ENCODE measurements at regions not wholly inside any gene's neighbourhood (a gene's known extent, or its start where the extent isn't known, plus 50 kb on each side); places are given as distances from the start of the nearest gene placed in this dataset.

GRCh38 chr1:50358962-50359361, 64.3 kb downstream of the DMRTA2 start:
- no peaks in the 10 kb centered on the region for H3K36me3 ChIP-seq
- H3K9me3 ChIP-seq = no peaks in the 10 kb centered on the region
- H3K27me3 ChIP-seq = peaks cover 38% of the 10 kb centered on the region
- no peak for DNase-seq (ENCODE audit: low spot score in 2 of 2)
- no peak for TF ChIP-seq CTCF (IDR thresholded peaks at IDR 0.05)
- no peak overlapping the region for H3K27ac ChIP-seq
- WGBS = 53% methylated on average over 7 of the region's 11 CpGs
- no peaks in the 10 kb centered on the region for H3K4me1 ChIP-seq
- H3K4me3 ChIP-seq = no peak overlapping the region

GRCh38 chr1:50357186-50357585, 66.1 kb downstream of the DMRTA2 start:
- peaks cover 38% of the 10 kb centered on the region for H3K27me3 ChIP-seq
- no peak for DNase-seq (ENCODE audit: low spot score in 2 of 2)
- no peak for TF ChIP-seq CTCF (IDR thresholded peaks at IDR 0.05)
- no peak for TF ChIP-seq POLR2AphosphoS5 (IDR thresholded peaks at IDR 0.05)
- TF ChIP-seq POLR2A (IDR thresholded peaks at IDR 0.05) = no peak
- TF ChIP-seq EP300 (IDR thresholded peaks at IDR 0.05) = no peak
- H3K4me3 ChIP-seq = no peak overlapping the region
- no peaks in the 10 kb centered on the region for H3K36me3 ChIP-seq
- H3K27ac ChIP-seq = no peak overlapping the region
- WGBS = 75% methylated on average over 5 of the region's 6 CpGs
- no peaks in the 10 kb centered on the region for H3K4me1 ChIP-seq
- no peaks in the 10 kb centered on the region for H3K9me3 ChIP-seq

- DNase-seq (ENCODE audit: low spot score in 2 of 2) = no peak
- no peak for TF ChIP-seq POLR2A (IDR thresholded peaks at IDR 0.05)
- TF ChIP-seq CTCF (IDR thresholded peaks at IDR 0.05) = no peak
- no peak for TF ChIP-seq POLR2AphosphoS5 (IDR thresholded peaks at IDR 0.05)
- Histone ChIP-seq H3K4me1 (no peaks in the 10 kb centered on the region), H3K27me3 (peaks cover 38% of the 10 kb centered on the region), H3K9me3 (no peaks in the 10 kb centered on the region), H3K36me3 (no peaks in the 10 kb centered on the region), H3K4me3 (no peak overlapping the region), H3K27ac (no peak overlapping the region)
- 89% methylated on average over 4 of the region's 4 CpGs for WGBS
Observed at GRCh38 chr1:50354813-50355212, 68.4 kb downstream of the DMRTA2 start.

GRCh38 chr1:50352428-50352827, 70.8 kb downstream of the DMRTA2 start:
- no peaks in the 10 kb centered on the region for H3K9me3 ChIP-seq
- DNase-seq (ENCODE audit: low spot score in 2 of 2) = no peak
- 54% methylated on average over 2 of the region's 2 CpGs for WGBS
- H3K27ac ChIP-seq = no peak overlapping the region
- H3K4me3 ChIP-seq = no peak overlapping the region
- no peak for TF ChIP-seq CTCF (IDR thresholded peaks at IDR 0.05)
- TF ChIP-seq POLR2A (IDR thresholded peaks at IDR 0.05) = no peak
- TF ChIP-seq EP300 (IDR thresholded peaks at IDR 0.05) = no peak
- TF ChIP-seq POLR2AphosphoS5 (IDR thresholded peaks at IDR 0.05) = no peak
- H3K4me1 ChIP-seq = no peaks in the 10 kb centered on the region
- H3K27me3 ChIP-seq = peaks cover 16% of the 10 kb centered on the region
- H3K36me3 ChIP-seq = no peaks in the 10 kb centered on the region

- no peak for DNase-seq (ENCODE audit: low spot score in 2 of 2)
- Histone ChIP-seq H3K9me3 (no peaks in the 10 kb centered on the region), H3K27ac (no peak overlapping the region), H3K36me3 (no peaks in the 10 kb centered on the region), H3K4me3 (no peak overlapping the region), H3K27me3 (peaks cover 20% of the 10 kb centered on the region), H3K4me1 (no peaks in the 10 kb centered on the region)
- TF ChIP-seq POLR2A (IDR thresholded peaks at IDR 0.05) = no peak
- TF ChIP-seq EP300 (IDR thresholded peaks at IDR 0.05) = no peak
- no peak for TF ChIP-seq POLR2AphosphoS5 (IDR thresholded peaks at IDR 0.05)
- TF ChIP-seq CTCF (IDR thresholded peaks at IDR 0.05) = no peak
- 79% methylated on average over 4 of the region's 8 CpGs for WGBS
Observed at GRCh38 chr1:50350868-50351267, 72.4 kb downstream of the DMRTA2 start.

Measured in suprapubic skin (tissue), 4 donors.